Vagina (tissue), 2 donors: ENCODE measurements at regions not wholly inside any gene's neighbourhood (a gene's known extent, or its start where the extent isn't known, plus 50 kb on each side); places are given as distances from the start of the nearest gene placed in this dataset.

Experiments
- CTCF ChIP-seq, 3 experiments: fragments of 450-650 bp in 2 of 3; fragments of 200-600 bp in 1 of 3; sonication (generic) in 1 of 3; IDR thresholded peaks; one replicate each; pipeline ENCODE4 v1.5.1; 2017 to 2019; ENCODE audit warnings: antibody characterized with exemption in 3 of 3, mild to moderate bottlenecking in 2 of 3, moderate library complexity in 2 of 3
- POLR2A ChIP-seq, 2 donors: fragments of 450-650 bp; IDR thresholded peaks; one replicate each; pipeline ENCODE4 v1.6.1; 2017; ENCODE audit warnings: antibody characterized with exemption in 2 of 2, mild to moderate bottlenecking in 2 of 2, moderate library complexity in 2 of 2
- POLR2AphosphoS5 ChIP-seq, 2 donors: sonication (generic); formaldehyde crosslinking; IDR thresholded peaks; one replicate each; pipeline ENCODE4 v1.9.0; 2017; ENCODE audit warnings: antibody characterized with exemption in 2 of 2, mild to moderate bottlenecking in 2 of 2, low read depth in 1 of 2; ENCODE audit not compliant: insufficient read depth in 1 of 2

DNA sequence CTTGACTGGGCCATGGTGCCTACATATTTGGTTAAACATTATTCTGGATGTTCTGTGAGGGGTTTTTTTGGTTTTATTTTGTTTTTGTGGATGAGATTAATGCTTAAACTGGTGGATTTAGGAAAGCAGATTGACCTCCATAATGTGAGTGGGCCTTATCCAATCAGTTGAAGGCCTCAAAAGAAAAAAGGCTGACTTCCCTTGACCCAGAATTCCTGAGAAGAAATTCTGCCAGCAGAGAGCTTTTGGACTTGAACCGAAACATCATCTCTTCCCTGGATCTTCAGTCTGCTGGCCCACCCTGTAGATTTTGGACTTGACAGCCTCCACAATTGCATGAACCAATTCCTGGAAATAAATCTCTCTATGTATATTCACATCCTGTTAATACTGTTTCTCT is 94.4 kb downstream of the ADRA2A start:
- no peak for TF ChIP-seq POLR2A (IDR thresholded peaks at IDR 0.05)
- TF ChIP-seq POLR2AphosphoS5 (IDR thresholded peaks at IDR 0.05; ENCODE audit: insufficient read depth in 1 of 2, low read depth in 1 of 2): no peak
- TF ChIP-seq CTCF (IDR thresholded peaks at IDR 0.05): no peak
